GM18508 (cell line): ENCODE measurements at regions not wholly inside any gene's neighbourhood (a gene's known extent, or its start where the extent isn't known, plus 50 kb on each side); places are given as distances from the start of the nearest gene placed in this dataset.

ENCODE experiments used
- ATAC-seq: cut with Tn5 transposase; IDR thresholded peaks from one replicate; pipeline ENCODE4 v1.9.1; 2021; ENCODE audit warnings: moderate number of reproducible peaks; ENCODE audit not compliant: insufficient read depth, unreplicated experiment

- no peak for ATAC-seq
These were observed 51.1 kb upstream of the ZNF236 start for GRCh38 chr18:76771192-76771799.

- no peak for ATAC-seq
These were observed 54.4 kb upstream of the ZNF236 start for GRCh38 chr18:76767954-76768353.

GRCh38 chr18:76766429-76766828 is 55.9 kb upstream of the ZNF236 start:
- ATAC-seq = no peak

GRCh38 chr18:76765649-76766048 is 56.7 kb upstream of the ZNF236 start:
- no peak for ATAC-seq

GRCh38 chr18:76764291-76764901 is 58.0 kb upstream of the ZNF236 start:
- no peak for ATAC-seq

- no peak for ATAC-seq
These were observed 63.3 kb upstream of the ZNF236 start for GRCh38 chr18:76759056-76759455.

GRCh38 chr18:76757925-76758324 is 64.4 kb upstream of the ZNF236 start:
- no peak for ATAC-seq

- no peak for ATAC-seq
These were observed 65.0 kb upstream of the ZNF236 start for GRCh38 chr18:76757335-76757734.

GRCh38 chr18:76756531-76757253 is 65.7 kb upstream of the ZNF236 start:
- no peak for ATAC-seq

GRCh38 chr18:76754351-76754750 is 68.0 kb upstream of the ZNF236 start:
- ATAC-seq = no peak

GRCh38 chr18:76752400-76752799 is 70.0 kb upstream of the ZNF236 start:
- ATAC-seq = no peak

GRCh38 chr18:76750917-76751890 is 71.2 kb upstream of the ZNF236 start:
- ATAC-seq = no peak

GRCh38 chr18:76750269-76750668 is 72.1 kb upstream of the ZNF236 start:
- ATAC-seq = no peak

- no peak for ATAC-seq
These were observed 74.7 kb upstream of the ZNF236 start for GRCh38 chr18:76747676-76748075.

GRCh38 chr18:76741346-76741745 is 81.0 kb upstream of the ZNF236 start:
- ATAC-seq = no peak

- no peak for ATAC-seq
These were observed 86.0 kb upstream of the ZNF236 start for GRCh38 chr18:76736309-76736708.

- no peak for ATAC-seq
These were observed 91.5 kb upstream of the ZNF236 start for GRCh38 chr18:76730901-76731300.

GRCh38 chr18:76727589-76727988 is 94.8 kb upstream of the ZNF236 start:
- ATAC-seq = no peak

- no peak for ATAC-seq
These were observed 96.9 kb upstream of the ZNF236 start for GRCh38 chr18:76725445-76725844.

GRCh38 chr18:76722224-76723061 is 99.9 kb upstream of the ZNF236 start:
- ATAC-seq = no peak
